ENCODE measurements at regions not wholly inside any gene's neighbourhood (a gene's known extent, or its start where the extent isn't known, plus 50 kb on each side); places are given as distances from the start of the nearest gene placed in this dataset.

- no peak for TF ChIP-seq CTCF (IDR thresholded peaks at IDR 0.05)
- no peak for TF ChIP-seq POLR2A (IDR thresholded peaks at IDR 0.05)
These were observed 228.8 kb upstream of the PPP2R3A start for GRCh38 chr3:135736740-135737139.

Measured in uterus (tissue), 2 donors.